Smooth muscle cell (in vitro differentiated cells): ENCODE measurements at regions not wholly inside any gene's neighbourhood (a gene's known extent, or its start where the extent isn't known, plus 50 kb on each side); places are given as distances from the start of the nearest gene placed in this dataset.

Experiments
- DNase-seq: peaks from one replicate; lab custom pipeline; 2025; ENCODE audit not compliant: unreplicated experiment; lab: John Stamatoyannopoulos, UW
- H2AFZ ChIP-seq: fragments of 200-600 bp; sonication (generic); 2 replicates; pipeline ENCODE4 v1.6.0; 2016; ENCODE audit warnings: antibody characterized with exemption, low read depth, mild to moderate bottlenecking
- H3F3A ChIP-seq: fragments of 200-600 bp; sonication (generic); 2 replicates; pipeline ENCODE4 v1.6.0; 2017; ENCODE audit warnings: antibody characterized with exemption, low read depth
- H3K27ac ChIP-seq: fragments of 200-600 bp; sonication (generic); 2 replicates; pipeline ENCODE4 v1.5.1; 2016; ENCODE audit warnings: low read depth, mild to moderate bottlenecking
- H3K27me3 ChIP-seq: fragments of 200-600 bp; sonication (generic); 2 replicates; pipeline ENCODE4 v1.6.1; 2016; ENCODE audit warnings: low read depth, mild to moderate bottlenecking
- H3K36me3 ChIP-seq: fragments of 200-600 bp; sonication (generic); 2 replicates; pipeline ENCODE4 v1.5.1; 2016; ENCODE audit warnings: low read depth
- H3K4me1 ChIP-seq: fragments of 200-600 bp; sonication (generic); 2 replicates; pipeline ENCODE4 v1.5.1; 2016; ENCODE audit warnings: low read depth
- H3K4me2 ChIP-seq: fragments of 200-600 bp; sonication (generic); 2 replicates; pipeline ENCODE4 v1.6.0; 2016; ENCODE audit warnings: mild to moderate bottlenecking
- H3K4me3 ChIP-seq: fragments of 200-600 bp; sonication (generic); 2 replicates; pipeline ENCODE4 v1.5.1; 2016; ENCODE audit warnings: mild to moderate bottlenecking
- H3K79me2 ChIP-seq: fragments of 200-600 bp; sonication (generic); 2 replicates; pipeline ENCODE4 v1.6.0; 2016; ENCODE audit warnings: low read depth, mild to moderate bottlenecking
- H3K9ac ChIP-seq: fragments of 200-600 bp; sonication (generic); 2 replicates; pipeline ENCODE4 v1.6.0; 2016; ENCODE audit warnings: low read depth
- H3K9me3 ChIP-seq: fragments of 200-600 bp; sonication (generic); replicated peaks from 2 replicates; pipeline ENCODE4 v1.5.1; 2016; ENCODE audit warnings: low read depth
- H4K20me1 ChIP-seq: fragments of 200-600 bp; sonication (generic); 2 replicates; pipeline ENCODE4 v1.6.0; 2016; ENCODE audit warnings: low read depth
- CTCF ChIP-seq: fragments of 200-600 bp; sonication (generic); IDR thresholded peaks from 2 replicates; pipeline ENCODE4 v1.5.1; 2017; ENCODE audit warnings: borderline replicate concordance, mild to moderate bottlenecking, antibody characterized with exemption; ENCODE audit not compliant: insufficient read depth, poor library complexity, severe bottlenecking
- WGBS: methylation state at CpG from one replicate; pipeline ENCODE4 v1.1.7; 2016; ENCODE audit warnings: low lambda C conversion rate; 5-methylcytosine and 5-hydroxymethylcytosine counted together

GRCh38 chr1:55426619-55427018 lies 211.5 kb upstream of the USP24 start:
- H3K36me3 ChIP-seq, result no peaks in the 10 kb centered on the region
- 20% methylated on average over 2 of the region's 2 CpGs for WGBS
- no peak overlapping the region for H2AFZ ChIP-seq
- no peaks in the 10 kb centered on the region for H3K9me3 ChIP-seq
- peaks cover 17% of the 10 kb centered on the region for H3F3A ChIP-seq
- H4K20me1 ChIP-seq, result no peaks in the 10 kb centered on the region
- no peak overlapping the region for H3K4me3 ChIP-seq
- H3K4me1 ChIP-seq, result no peaks in the 10 kb centered on the region
- DNase-seq, result no peak
- H3K27me3 ChIP-seq, result no peaks in the 10 kb centered on the region
- H3K79me2 ChIP-seq, result no peaks in the 10 kb centered on the region
- H3K27ac ChIP-seq, result no peak overlapping the region
- no peak overlapping the region for H3K9ac ChIP-seq
- no peak for TF ChIP-seq CTCF
- no peak overlapping the region for H3K4me2 ChIP-seq

GRCh38 chr1:55426156-55426555 lies 211.0 kb upstream of the USP24 start:
- WGBS, result 81% methylated on average over 5 of the region's 5 CpGs
- no peak overlapping the region for H3K9ac ChIP-seq

GRCh38 chr1:55425310-55425930 lies 210.3 kb upstream of the USP24 start:
- Histone ChIP-seq H3K27me3 (no peaks in the 10 kb centered on the region), H3K79me2 (no peaks in the 10 kb centered on the region), H4K20me1 (no peaks in the 10 kb centered on the region), H2AFZ (no peak overlapping the region), H3K4me3 (no peak overlapping the region), H3K4me1 (no peaks in the 10 kb centered on the region), H3K9ac (no peak overlapping the region), H3K4me2 (no peak overlapping the region), H3F3A (peaks cover 17% of the 10 kb centered on the region), H3K9me3 (no peaks in the 10 kb centered on the region), H3K27ac (no peak overlapping the region), H3K36me3 (no peaks in the 10 kb centered on the region)
- WGBS, result 88% methylated on average over 6 of the region's 9 CpGs
- DNase-seq, result no peak
- no peak for TF ChIP-seq CTCF

More at GRCh38 chr1:55426156-55426555, 211.0 kb upstream of the USP24 start:
- Histone ChIP-seq H3F3A (peaks cover 17% of the 10 kb centered on the region), H3K4me1 (no peaks in the 10 kb centered on the region), H3K4me3 (no peak overlapping the region), H4K20me1 (no peaks in the 10 kb centered on the region), H3K4me2 (no peak overlapping the region), H3K27me3 (no peaks in the 10 kb centered on the region), H2AFZ (no peak overlapping the region), H3K9me3 (no peaks in the 10 kb centered on the region), H3K79me2 (no peaks in the 10 kb centered on the region), H3K27ac (no peak overlapping the region), H3K36me3 (no peaks in the 10 kb centered on the region)
- no peak for TF ChIP-seq CTCF
- no peak for DNase-seq

GRCh38 chr1:55423376-55423775 lies 208.2 kb upstream of the USP24 start:
- no peaks in the 10 kb centered on the region for H3K36me3 ChIP-seq
- no peaks in the 10 kb centered on the region for H3K4me1 ChIP-seq
- H3K27me3 ChIP-seq, result no peaks in the 10 kb centered on the region
- no peaks in the 10 kb centered on the region for H4K20me1 ChIP-seq
- no peak for DNase-seq
- no peak overlapping the region for H2AFZ ChIP-seq
- no peak for TF ChIP-seq CTCF
- H3F3A ChIP-seq, result peaks cover 4% of the 10 kb centered on the region
- H3K9ac ChIP-seq, result no peak overlapping the region
- H3K79me2 ChIP-seq, result no peaks in the 10 kb centered on the region
- H3K4me2 ChIP-seq, result no peak overlapping the region
- H3K9me3 ChIP-seq, result no peaks in the 10 kb centered on the region
- no peak overlapping the region for H3K4me3 ChIP-seq
- H3K27ac ChIP-seq, result no peak overlapping the region
- 50% methylated on average over 1 of the region's 1 CpG for WGBS
